Urothelium cell line (cell line): ENCODE measurements at regions not wholly inside any gene's neighbourhood (a gene's known extent, or its start where the extent isn't known, plus 50 kb on each side); places are given as distances from the start of the nearest gene placed in this dataset.
"Not testable (repeated sequence)": the region's sequence is repeated elsewhere in the genome, so short reads cannot be mapped to it uniquely, and the experiment has no call there.

ENCODE experiments used
- DNase-seq: peaks from one replicate; pipeline ENCODE4 v3.0.0; 2011; ENCODE audit warnings: low spot score, mixed read lengths
- FAIRE-seq: peaks from 2 replicates; lab custom pipeline; 2011; peaks lifted over from hg19 to GRCh38; lab: Jason Lieb, UNC

- FAIRE-seq (no peak), DNase-seq (no peak)
Observed at GRCh38 chr7:66535414-66536329, 93.0 kb upstream of the KCTD7 start.

- no peak for DNase-seq
- no peak for FAIRE-seq
Observed at GRCh38 chr7:66537380-66537779, 91.3 kb upstream of the KCTD7 start.

GRCh38 chr7:66537876-66538275, 90.8 kb upstream of the KCTD7 start:
- FAIRE-seq (no peak), DNase-seq (no peak)

GRCh38 chr7:66539264-66539623, 89.4 kb upstream of the KCTD7 start:
- FAIRE-seq = no peak
- DNase-seq = no peak

- FAIRE-seq (no peak), DNase-seq (no peak)
Observed at GRCh38 chr7:66539902-66540375, 88.7 kb upstream of the KCTD7 start.

GRCh38 chr7:66542049-66542448, 86.6 kb upstream of the KCTD7 start:
- FAIRE-seq (no peak), DNase-seq (no peak)

- FAIRE-seq (no peak), DNase-seq (no peak)
Observed at GRCh38 chr7:66542528-66543269, 86.0 kb upstream of the KCTD7 start.

- no peak for FAIRE-seq
- DNase-seq = no peak
Observed at GRCh38 chr7:66549466-66549865, 79.2 kb upstream of the KCTD7 start.

- FAIRE-seq (no peak), DNase-seq (no peak)
Observed at GRCh38 chr7:66553001-66553400, 75.7 kb upstream of the KCTD7 start.

GRCh38 chr7:66553675-66554074, 75.0 kb upstream of the KCTD7 start:
- not testable (repeated sequence) for DNase-seq, FAIRE-seq

GRCh38 chr7:66554291-66554690, 74.4 kb upstream of the KCTD7 start:
- DNase-seq = not testable (repeated sequence)
- FAIRE-seq = peak; percentile 48

GRCh38 chr7:66554842-66555430, 73.7 kb upstream of the KCTD7 start:
- DNase-seq, FAIRE-seq: not testable (repeated sequence)

GRCh38 chr7:66556177-66556548, 72.5 kb upstream of the KCTD7 start:
- DNase-seq = no peak
- FAIRE-seq = no peak

GRCh38 chr7:66556549-66557213, 72.0 kb upstream of the KCTD7 start:
- FAIRE-seq (no peak), DNase-seq (no peak)

- DNase-seq (peak; percentile 69), FAIRE-seq (no peak)
Observed at GRCh38 chr7:66557214-66558200, 71.2 kb upstream of the KCTD7 start.

GRCh38 chr7:66558201-66558641, 70.5 kb upstream of the KCTD7 start:
- FAIRE-seq = no peak
- DNase-seq = no peak

- no peak for FAIRE-seq
- no peak for DNase-seq
Observed at GRCh38 chr7:66558660-66559465, 69.8 kb upstream of the KCTD7 start.

- DNase-seq (no peak), FAIRE-seq (no peak)
Observed at GRCh38 chr7:66564045-66564444, 64.6 kb upstream of the KCTD7 start.

GRCh38 chr7:66570179-66570578, 58.5 kb upstream of the KCTD7 start:
- FAIRE-seq, DNase-seq: not testable (repeated sequence)
